HG03045 (cell line): ENCODE measurements at regions not wholly inside any gene's neighbourhood (a gene's known extent, or its start where the extent isn't known, plus 50 kb on each side); places are given as distances from the start of the nearest gene placed in this dataset.

Source experiments
- ATAC-seq: cut with Tn5 transposase; IDR thresholded peaks from one replicate; pipeline ENCODE4 v1.9.1; 2021; ENCODE audit warnings: mild to moderate bottlenecking, moderate library complexity; ENCODE audit not compliant: unreplicated experiment

DNA sequence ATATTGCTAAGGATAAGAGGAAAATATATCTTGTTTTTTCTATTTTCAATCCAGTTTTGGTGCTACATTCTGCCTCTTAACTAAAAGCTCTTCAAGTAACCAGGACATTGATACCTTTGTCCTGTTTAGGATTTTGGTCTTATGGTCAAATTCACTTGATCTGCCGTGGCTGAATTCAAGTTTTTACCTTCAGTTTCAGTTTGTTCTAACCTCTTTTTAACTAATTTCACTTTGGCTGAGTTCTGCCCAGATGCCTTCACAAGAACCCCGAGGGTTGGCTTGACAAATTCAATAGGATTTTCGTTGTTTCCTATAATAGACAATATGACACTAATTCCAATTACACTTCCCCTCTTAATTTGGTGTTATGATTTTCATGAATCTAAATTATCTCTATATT is 84.5 kb upstream of the C1orf21 start:
- ATAC-seq, result no peak

- no peak for ATAC-seq
Observed at GRCh38 chr1:184310157-184310819, 76.5 kb upstream of the C1orf21 start.

GRCh38 chr1:184311580-184311979 is 75.2 kb upstream of the C1orf21 start:
- no peak for ATAC-seq

- ATAC-seq, result no peak
Observed at GRCh38 chr1:184315254-184315653, 71.6 kb upstream of the C1orf21 start.

GRCh38 chr1:184319879-184320278 is 67.0 kb upstream of the C1orf21 start:
- ATAC-seq, result no peak

- no peak for ATAC-seq
Observed at GRCh38 chr1:184322253-184322652, 64.6 kb upstream of the C1orf21 start.

GRCh38 chr1:184324972-184325371 is 61.9 kb upstream of the C1orf21 start:
- no peak for ATAC-seq

DNA sequence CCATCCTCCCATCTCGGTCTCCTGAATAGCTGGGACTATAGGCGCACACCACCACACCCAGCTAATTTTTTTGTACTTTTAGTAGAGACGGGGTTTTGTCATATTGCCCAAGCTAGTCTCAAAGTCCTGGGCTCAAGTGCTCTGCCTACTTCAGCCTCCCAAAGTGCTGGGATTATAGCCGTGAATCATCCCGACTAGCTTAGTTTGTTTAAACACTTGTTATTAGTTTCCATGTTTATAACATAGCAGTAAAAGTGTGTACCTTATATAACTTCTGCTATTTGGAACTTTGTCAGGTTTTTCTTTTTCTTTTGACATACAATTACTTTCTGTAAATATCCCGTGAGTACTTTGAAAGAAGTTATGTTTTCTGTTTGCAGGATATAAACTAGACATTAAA is 60.6 kb upstream of the C1orf21 start:
- no peak for ATAC-seq

DNA sequence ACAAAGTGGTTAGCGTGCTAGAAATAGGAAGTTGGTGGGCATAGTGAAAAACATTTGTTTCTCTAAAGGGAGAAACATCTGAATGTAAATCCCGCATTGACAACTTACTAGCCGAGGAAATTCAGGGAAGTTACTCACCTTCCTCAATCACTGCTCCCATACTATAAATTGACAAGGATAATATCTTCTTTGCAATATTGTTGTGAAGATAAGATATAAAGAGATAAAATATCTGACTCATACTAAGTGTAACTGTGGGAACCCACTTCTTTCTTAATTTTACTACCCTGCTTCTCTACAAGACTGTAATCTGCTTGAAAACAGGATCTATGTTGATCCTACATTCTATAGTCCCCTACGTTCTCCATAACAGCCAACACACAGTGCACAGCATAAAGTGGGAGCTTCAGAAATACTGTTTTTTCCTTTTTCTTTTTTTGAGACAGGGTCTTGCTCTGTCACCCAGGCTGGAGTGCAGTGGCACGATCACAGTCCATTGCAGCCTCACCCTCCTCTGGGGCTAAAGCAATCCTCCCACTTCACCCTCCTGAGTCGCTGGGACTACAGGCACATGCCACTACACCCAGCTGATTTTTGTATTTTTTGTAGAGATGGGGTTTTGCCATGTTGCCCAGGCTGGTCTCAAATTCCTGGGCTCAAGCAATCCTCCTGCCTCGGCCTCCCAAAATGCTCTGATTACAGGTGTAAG is 57.4 kb upstream of the C1orf21 start:
- no peak for ATAC-seq

- ATAC-seq, result no peak
Observed at GRCh38 chr1:184329962-184330868, 56.6 kb upstream of the C1orf21 start.

GRCh38 chr1:184330875-184331274 is 56.0 kb upstream of the C1orf21 start:
- ATAC-seq, result no peak
